ENCODE measurements at regions not wholly inside any gene's neighbourhood (a gene's known extent, or its start where the extent isn't known, plus 50 kb on each side); places are given as distances from the start of the nearest gene placed in this dataset.

DNA sequence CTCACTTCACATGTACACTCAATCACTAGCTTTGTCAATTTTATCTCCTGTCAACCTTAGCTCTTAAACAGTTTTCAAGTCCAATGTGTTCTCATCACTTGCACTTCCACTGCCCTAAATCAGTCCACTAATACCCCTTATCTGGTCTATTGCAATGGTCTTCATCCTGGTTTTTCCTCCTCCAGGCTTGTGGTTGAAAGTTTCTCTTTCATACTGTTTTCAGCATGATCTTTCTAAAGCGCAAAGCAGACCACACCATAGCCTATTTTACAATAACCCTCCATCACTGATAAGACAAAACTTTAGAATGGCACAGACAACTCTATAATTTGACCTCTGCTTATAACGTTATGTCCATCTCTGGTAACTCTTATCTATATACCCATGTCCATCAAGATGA, 62.0 kb upstream of the DDHD1 start:
- Histone ChIP-seq H4K20me1 (ENCODE audit: insufficient read depth, low read length) (no peaks in the 10 kb centered on the region), H3K36me3 (ENCODE audit: insufficient read depth, low read length) (no peaks in the 10 kb centered on the region), H3K4me2 (ENCODE audit: insufficient read depth, low read length) (no peak overlapping the region), H3K4me1 (ENCODE audit: insufficient read depth, low read length) (peaks cover 24% of the 10 kb centered on the region), H2AFZ (ENCODE audit: low read depth, low read length) (no peak overlapping the region), H3K4me3 (ENCODE audit: low read depth in 1 of 2, low read length in 2 of 2) (no peak overlapping the region), H3K79me2 (ENCODE audit: insufficient read depth, low read length) (peaks cover 24% of the 10 kb centered on the region), H3K9me3 (ENCODE audit: insufficient read depth, low read length, severe bottlenecking) (no peaks in the 10 kb centered on the region), H3K9ac (ENCODE audit: low read depth, low read length) (no peak overlapping the region), H3K27ac (ENCODE audit: low read length) (no peak overlapping the region), H3K27me3 (ENCODE audit: insufficient read depth, low read length, poor library complexity) (no peaks in the 10 kb centered on the region)
- DNase-seq: no peak
- TF ChIP-seq, protein P1, sequence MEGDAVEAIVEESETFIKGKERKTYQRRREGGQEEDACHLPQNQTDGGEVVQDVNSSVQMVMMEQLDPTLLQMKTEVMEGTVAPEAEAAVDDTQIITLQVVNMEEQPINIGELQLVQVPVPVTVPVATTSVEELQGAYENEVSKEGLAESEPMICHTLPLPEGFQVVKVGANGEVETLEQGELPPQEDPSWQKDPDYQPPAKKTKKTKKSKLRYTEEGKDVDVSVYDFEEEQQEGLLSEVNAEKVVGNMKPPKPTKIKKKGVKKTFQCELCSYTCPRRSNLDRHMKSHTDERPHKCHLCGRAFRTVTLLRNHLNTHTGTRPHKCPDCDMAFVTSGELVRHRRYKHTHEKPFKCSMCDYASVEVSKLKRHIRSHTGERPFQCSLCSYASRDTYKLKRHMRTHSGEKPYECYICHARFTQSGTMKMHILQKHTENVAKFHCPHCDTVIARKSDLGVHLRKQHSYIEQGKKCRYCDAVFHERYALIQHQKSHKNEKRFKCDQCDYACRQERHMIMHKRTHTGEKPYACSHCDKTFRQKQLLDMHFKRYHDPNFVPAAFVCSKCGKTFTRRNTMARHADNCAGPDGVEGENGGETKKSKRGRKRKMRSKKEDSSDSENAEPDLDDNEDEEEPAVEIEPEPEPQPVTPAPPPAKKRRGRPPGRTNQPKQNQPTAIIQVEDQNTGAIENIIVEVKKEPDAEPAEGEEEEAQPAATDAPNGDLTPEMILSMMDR (IDR thresholded peaks at IDR 0.05; ENCODE audit: borderline replicate concordance, extremely low read depth, low read length, poor library complexity, severe bottlenecking): no peak
- TF ChIP-seq EZH2 (IDR thresholded peaks at IDR 0.05; ENCODE audit: borderline replicate concordance, low read depth, low read length, severe bottlenecking): no peak
- no peak for ATAC-seq (ENCODE audit: insufficient read depth, low read depth)

DNA sequence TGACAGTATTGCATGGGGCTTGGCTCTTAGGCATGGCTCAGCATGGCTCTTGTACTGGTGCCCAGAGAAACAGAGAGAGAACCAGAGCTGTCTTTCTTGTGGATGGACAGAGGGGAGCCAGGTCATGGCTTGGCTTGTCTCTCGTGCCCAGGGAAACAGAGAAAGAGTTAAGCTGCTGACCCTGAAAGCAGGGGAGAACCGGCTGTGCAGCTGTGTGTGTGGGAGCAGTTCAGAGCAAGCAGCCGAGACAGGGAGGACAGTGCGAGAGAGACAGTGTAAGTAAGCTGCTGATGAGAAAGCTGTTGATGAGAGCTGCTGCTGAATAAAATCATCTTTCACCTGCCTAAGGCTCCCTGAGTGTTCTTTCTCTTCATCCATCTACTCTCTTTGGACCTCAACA, 61.3 kb upstream of the DDHD1 start:
- no peak for ATAC-seq (ENCODE audit: insufficient read depth, low read depth)

DNA sequence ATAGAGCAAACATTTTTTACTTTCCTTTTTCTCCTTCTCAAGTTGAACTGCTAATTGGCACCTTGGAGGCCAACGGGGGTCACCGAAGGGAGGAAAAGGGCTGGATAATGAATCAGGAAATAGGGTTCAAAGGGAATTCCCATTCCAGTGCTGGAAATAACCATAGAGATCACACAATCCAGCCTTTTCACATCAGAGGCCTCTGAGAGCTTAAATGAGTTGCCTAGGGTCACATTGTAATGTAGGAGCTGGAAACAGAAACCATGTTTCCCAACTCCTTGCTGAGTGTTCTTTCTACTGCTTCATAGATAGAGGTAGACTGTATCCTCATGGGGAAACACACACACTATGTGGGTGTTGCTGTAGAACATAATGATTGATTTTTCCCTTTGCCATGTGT, 60.6 kb upstream of the DDHD1 start:
- TF ChIP-seq EZH2 (IDR thresholded peaks at IDR 0.05; ENCODE audit: borderline replicate concordance, low read depth, low read length, severe bottlenecking): no peak
- TF ChIP-seq, protein P1 (IDR thresholded peaks at IDR 0.05; ENCODE audit: borderline replicate concordance, extremely low read depth, low read length, poor library complexity, severe bottlenecking): no peak
- no peaks in the 10 kb centered on the region for H3K36me3 ChIP-seq (ENCODE audit: insufficient read depth, low read length)
- H3K27me3 ChIP-seq (ENCODE audit: insufficient read depth, low read length, poor library complexity): no peaks in the 10 kb centered on the region
- H3K27ac ChIP-seq (ENCODE audit: low read length): no peak overlapping the region
- peak overlapping the region; percentile 1; the same call in 1 of the 2 replicates for H2AFZ ChIP-seq (ENCODE audit: low read depth, low read length)
- no peak overlapping the region for H3K4me3 ChIP-seq (ENCODE audit: low read depth in 1 of 2, low read length in 2 of 2)
- no peak overlapping the region for H3K4me2 ChIP-seq (ENCODE audit: insufficient read depth, low read length)
- DNase-seq (no peak), ATAC-seq (ENCODE audit: insufficient read depth, low read depth) (no peak)
- H4K20me1 ChIP-seq (ENCODE audit: insufficient read depth, low read length): no peaks in the 10 kb centered on the region
- H3K9me3 ChIP-seq (ENCODE audit: insufficient read depth, low read length, severe bottlenecking): no peaks in the 10 kb centered on the region
- H3K79me2 ChIP-seq (ENCODE audit: insufficient read depth, low read length): peaks cover 11% of the 10 kb centered on the region
- H3K9ac ChIP-seq (ENCODE audit: low read depth, low read length): no peak overlapping the region
- H3K4me1 ChIP-seq (ENCODE audit: insufficient read depth, low read length): peaks cover 11% of the 10 kb centered on the region

More for the DNA sequence above, 61.3 kb upstream of the DDHD1 start:
- no peak for TF ChIP-seq EZH2 (IDR thresholded peaks at IDR 0.05; ENCODE audit: borderline replicate concordance, low read depth, low read length, severe bottlenecking)
- TF ChIP-seq, protein P1 (IDR thresholded peaks at IDR 0.05; ENCODE audit: borderline replicate concordance, extremely low read depth, low read length, poor library complexity, severe bottlenecking): no peak
- no peak overlapping the region for H3K4me2 ChIP-seq (ENCODE audit: insufficient read depth, low read length)
- H3K9ac ChIP-seq (ENCODE audit: low read depth, low read length): no peak overlapping the region
- no peaks in the 10 kb centered on the region for H4K20me1 ChIP-seq (ENCODE audit: insufficient read depth, low read length)
- H2AFZ ChIP-seq (ENCODE audit: low read depth, low read length): peak overlapping the region; percentile 1; the same call in 1 of the 2 replicates
- no peaks in the 10 kb centered on the region for H3K27me3 ChIP-seq (ENCODE audit: insufficient read depth, low read length, poor library complexity)
- no peak for DNase-seq
- no peaks in the 10 kb centered on the region for H3K9me3 ChIP-seq (ENCODE audit: insufficient read depth, low read length, severe bottlenecking)
- no peak overlapping the region for H3K4me3 ChIP-seq (ENCODE audit: low read depth in 1 of 2, low read length in 2 of 2)
- no peaks in the 10 kb centered on the region for H3K36me3 ChIP-seq (ENCODE audit: insufficient read depth, low read length)
- peaks cover 18% of the 10 kb centered on the region for H3K79me2 ChIP-seq (ENCODE audit: insufficient read depth, low read length)
- H3K4me1 ChIP-seq (ENCODE audit: insufficient read depth, low read length): peaks cover 17% of the 10 kb centered on the region
- H3K27ac ChIP-seq (ENCODE audit: low read length): no peak overlapping the region

DNA sequence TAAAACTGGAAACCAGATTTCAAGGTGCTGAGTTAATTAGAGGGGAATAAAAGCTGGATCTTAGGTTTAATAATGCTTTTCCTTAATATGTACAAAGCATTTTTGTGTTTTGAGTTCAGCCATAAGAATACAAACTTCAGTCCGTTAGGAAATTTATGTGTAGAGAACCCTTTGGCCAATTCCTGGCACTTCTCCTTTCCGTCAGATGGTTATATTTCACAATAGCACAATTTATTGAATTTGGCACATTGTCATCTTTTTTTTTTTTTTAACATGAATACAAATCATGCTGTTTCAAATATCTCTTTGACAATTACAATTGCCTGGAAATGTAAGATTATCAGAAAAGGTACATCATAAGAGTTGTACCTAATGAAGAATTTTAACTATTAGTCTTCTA, 56.2 kb upstream of the DDHD1 start:
- no peaks in the 10 kb centered on the region for H3K79me2 ChIP-seq (ENCODE audit: insufficient read depth, low read length)
- H2AFZ ChIP-seq (ENCODE audit: low read depth, low read length): no peak overlapping the region
- no peak for ATAC-seq (ENCODE audit: insufficient read depth, low read depth)
- H3K9ac ChIP-seq (ENCODE audit: low read depth, low read length): no peak overlapping the region
- DNase-seq: no peak
- H3K27me3 ChIP-seq (ENCODE audit: insufficient read depth, low read length, poor library complexity): no peaks in the 10 kb centered on the region
- TF ChIP-seq, protein P1 (IDR thresholded peaks at IDR 0.05; ENCODE audit: borderline replicate concordance, extremely low read depth, low read length, poor library complexity, severe bottlenecking): no peak
- no peak for TF ChIP-seq EZH2 (IDR thresholded peaks at IDR 0.05; ENCODE audit: borderline replicate concordance, low read depth, low read length, severe bottlenecking)
- H3K27ac ChIP-seq (ENCODE audit: low read length): no peak overlapping the region
- H3K4me3 ChIP-seq (ENCODE audit: low read depth in 1 of 2, low read length in 2 of 2): no peak overlapping the region
- H3K9me3 ChIP-seq (ENCODE audit: insufficient read depth, low read length, severe bottlenecking): no peaks in the 10 kb centered on the region
- H3K36me3 ChIP-seq (ENCODE audit: insufficient read depth, low read length): no peaks in the 10 kb centered on the region
- no peaks in the 10 kb centered on the region for H4K20me1 ChIP-seq (ENCODE audit: insufficient read depth, low read length)
- H3K4me1 ChIP-seq (ENCODE audit: insufficient read depth, low read length): no peaks in the 10 kb centered on the region
- H3K4me2 ChIP-seq (ENCODE audit: insufficient read depth, low read length): no peak overlapping the region

Measured in DND-41 (cell line).